GM18861 (cell line): ENCODE measurements at regions not wholly inside any gene's neighbourhood (a gene's known extent, or its start where the extent isn't known, plus 50 kb on each side); places are given as distances from the start of the nearest gene placed in this dataset.
"Not testable (repeated sequence)": the region's sequence is repeated elsewhere in the genome, so short reads cannot be mapped to it uniquely, and the experiment has no call there.

Experiments
- ATAC-seq: cut with Tn5 transposase; IDR thresholded peaks from one replicate; pipeline ENCODE4 v1.9.1; 2021; ENCODE audit not compliant: unreplicated experiment

DNA sequence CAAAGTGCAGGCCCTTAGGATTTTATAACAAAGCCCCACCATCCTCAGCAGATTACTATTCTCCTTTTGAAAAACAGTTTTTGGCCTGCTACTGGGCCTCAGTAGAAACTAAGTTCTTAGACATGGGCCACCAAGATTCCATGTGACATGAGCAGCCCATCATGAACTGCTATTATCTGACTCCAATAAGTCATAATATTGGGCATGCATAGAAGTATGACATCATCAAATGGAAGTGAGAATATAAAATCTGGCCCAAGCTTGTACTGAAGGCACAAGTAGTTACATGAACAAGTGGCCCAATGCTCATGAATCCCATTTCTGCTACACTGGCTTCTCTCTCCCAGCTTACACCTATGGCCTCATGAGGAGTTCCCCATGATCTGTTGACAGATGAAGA lies 404.8 kb downstream of the EPHA5 start:
- ATAC-seq, result no peak

GRCh38 chr4:65259296-65259695 lies 411.0 kb downstream of the EPHA5 start:
- ATAC-seq, result no peak

GRCh38 chr4:65250916-65251315 lies 419.4 kb downstream of the EPHA5 start:
- ATAC-seq, result no peak

DNA sequence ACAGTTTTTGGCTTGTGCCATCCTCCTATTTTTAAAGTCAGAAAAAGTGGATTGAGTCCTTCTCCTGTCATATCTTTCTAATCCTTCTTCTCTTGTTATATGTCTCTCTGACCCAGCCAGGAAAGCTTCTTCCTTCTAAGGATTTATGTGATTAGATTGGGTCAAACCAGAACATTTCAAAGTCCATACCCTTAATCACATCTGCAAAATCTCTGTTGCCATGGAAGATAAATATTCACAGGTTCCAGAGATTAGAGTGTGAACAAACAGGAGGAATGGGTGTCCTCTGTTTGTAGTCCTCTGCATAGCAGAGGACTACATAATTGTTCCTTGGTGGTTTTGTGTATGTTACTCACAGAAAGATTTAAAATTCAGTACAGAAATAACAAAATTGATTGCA lies 421.2 kb downstream of the EPHA5 start:
- ATAC-seq, result no peak

DNA sequence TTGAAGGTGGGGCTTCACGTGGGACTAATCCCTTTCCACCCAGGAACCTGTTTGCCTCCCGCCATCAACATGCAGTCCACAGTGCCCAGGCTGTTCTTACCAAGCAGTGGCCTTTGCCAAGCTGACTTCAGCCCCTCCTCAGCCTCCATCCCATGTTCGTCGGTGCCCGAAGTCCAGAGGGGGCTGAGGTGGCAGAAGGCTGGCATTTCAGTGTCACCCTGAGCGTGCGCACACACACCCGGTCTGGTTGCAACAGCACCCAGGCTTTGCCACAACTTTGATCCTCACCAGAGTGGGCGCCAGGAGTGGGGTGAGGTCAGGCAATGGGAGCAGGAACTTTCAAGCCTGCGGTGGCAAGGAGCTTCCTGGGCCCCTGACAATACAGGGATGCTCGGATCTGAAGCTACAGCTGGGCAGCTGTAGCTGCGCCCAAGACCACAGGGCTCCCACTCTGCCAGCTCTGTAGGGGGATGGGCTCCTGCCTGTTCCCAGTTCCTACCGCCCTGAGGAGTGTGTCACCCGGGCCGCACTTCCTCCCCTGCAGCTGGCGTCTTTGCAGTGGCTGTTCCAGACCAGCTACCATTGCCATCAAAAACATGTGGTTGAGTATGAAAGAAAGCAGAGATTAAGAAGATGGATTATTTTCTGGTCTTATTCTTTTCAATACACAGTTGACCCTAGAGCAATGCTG lies 428.0 kb downstream of the EPHA5 start:
- ATAC-seq, result no peak

- no peak for ATAC-seq
These were observed 428.9 kb downstream of the EPHA5 start for GRCh38 chr4:65241257-65241997.

DNA sequence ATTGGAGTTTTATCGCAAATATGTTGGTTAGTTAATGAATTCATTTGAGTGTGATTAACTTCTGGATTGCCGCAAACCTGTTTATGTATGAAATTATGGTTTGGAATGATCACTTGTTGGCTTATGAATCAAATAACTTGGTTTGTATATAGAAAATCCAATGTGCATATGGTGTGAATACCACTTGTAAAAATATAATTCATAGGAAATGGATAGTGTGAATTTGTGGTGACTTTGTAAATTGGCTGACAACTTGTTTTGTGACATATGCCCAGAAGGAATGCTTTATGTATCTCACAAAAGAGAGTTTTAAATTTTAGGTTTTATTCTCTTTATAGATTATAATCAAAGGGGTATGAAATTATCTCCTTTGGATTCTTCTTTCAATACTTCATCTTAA lies 436.2 kb downstream of the EPHA5 start:
- no peak for ATAC-seq

- no peak for ATAC-seq
These were observed 442.7 kb downstream of the EPHA5 start for GRCh38 chr4:65227628-65228027.

DNA sequence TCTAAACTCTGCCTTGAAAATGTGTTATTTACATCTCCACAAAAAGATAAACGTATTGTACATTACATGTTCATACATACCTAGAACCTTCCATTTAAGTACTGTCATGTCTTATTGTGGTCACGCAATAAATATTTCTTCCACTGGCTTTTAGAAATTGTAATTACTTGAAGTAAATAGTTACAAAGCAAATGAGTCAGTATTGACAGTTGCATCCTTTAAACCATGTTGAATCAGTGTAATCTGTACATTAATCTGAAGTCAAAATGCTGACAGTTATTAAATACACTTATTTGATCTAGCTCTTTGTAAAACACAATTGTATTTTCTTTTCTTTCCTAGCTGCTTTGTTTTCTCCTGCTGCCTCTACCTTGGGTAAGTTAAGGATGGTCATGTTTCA lies 446.7 kb downstream of the EPHA5 start:
- ATAC-seq, result no peak

- ATAC-seq, result not testable (repeated sequence)
These were observed 447.2 kb downstream of the EPHA5 start for GRCh38 chr4:65223074-65223473.

GRCh38 chr4:65217179-65217578 lies 453.1 kb downstream of the EPHA5 start:
- no peak for ATAC-seq

- ATAC-seq, result no peak
These were observed 467.4 kb downstream of the EPHA5 start for GRCh38 chr4:65202853-65203236.

- no peak for ATAC-seq
These were observed 468.0 kb downstream of the EPHA5 start for GRCh38 chr4:65202165-65202852.

- ATAC-seq, result no peak
These were observed 474.6 kb downstream of the EPHA5 start for GRCh38 chr4:65195666-65196065.

GRCh38 chr4:65195002-65195401 lies 475.3 kb downstream of the EPHA5 start:
- no peak for ATAC-seq

DNA sequence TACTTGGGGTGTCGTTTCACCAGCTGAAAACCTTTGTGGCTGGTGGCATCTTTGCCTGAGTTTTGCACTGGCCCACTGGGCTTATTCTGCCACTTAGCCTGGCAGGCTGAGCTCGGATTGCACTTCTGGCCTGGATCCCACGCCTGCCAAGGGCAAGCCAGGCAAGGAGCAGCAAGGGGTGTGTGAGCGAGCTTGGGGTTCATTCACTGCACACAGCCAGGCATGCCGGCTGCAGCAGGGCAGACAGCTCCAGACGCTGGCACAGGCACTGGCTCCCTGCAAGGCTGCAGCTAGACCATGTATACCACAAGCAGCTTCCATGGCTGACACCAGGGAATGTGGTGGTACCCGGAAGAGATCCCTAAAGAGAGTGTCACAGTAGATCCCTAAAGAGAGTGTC lies 476.3 kb downstream of the EPHA5 start:
- no peak for ATAC-seq

- ATAC-seq, result no peak
These were observed 479.5 kb downstream of the EPHA5 start for GRCh38 chr4:65190780-65191179.

GRCh38 chr4:65175585-65175984 lies 494.7 kb downstream of the EPHA5 start:
- no peak for ATAC-seq

DNA sequence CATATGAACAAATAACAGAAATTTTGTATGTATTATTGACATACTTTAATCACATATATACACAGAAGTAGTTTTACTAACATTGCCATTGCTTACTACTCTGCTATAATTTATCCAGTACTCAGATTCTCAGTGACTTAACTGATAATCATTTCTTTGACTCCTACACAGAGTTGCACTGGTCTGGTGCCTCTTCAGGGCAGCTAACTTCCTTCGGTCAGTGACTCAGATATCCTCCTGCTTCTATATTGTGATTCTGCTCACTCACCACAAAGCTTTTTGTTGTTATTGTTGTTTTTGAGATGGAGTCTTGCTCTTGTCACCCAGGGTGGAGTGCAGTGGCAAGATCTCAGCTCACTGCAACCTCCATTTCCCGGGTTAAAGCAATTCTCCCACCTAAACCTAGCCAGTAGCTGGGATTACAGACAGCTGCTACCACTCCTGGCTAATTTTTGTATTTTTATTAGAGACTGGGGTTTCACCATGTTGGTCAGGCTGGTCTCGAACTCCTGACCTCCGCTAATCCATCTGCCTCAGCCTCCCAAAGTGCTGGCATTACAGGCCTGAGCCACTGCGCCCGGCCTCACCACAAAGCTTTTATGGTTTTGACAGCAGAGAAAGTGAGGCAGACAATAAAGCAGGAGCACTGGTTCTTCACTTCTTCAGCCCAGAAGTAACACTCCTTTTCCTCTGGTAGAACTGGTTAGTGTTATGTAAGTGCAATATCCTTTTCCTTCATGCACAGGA lies 499.3 kb downstream of the EPHA5 start:
- no peak for ATAC-seq

DNA sequence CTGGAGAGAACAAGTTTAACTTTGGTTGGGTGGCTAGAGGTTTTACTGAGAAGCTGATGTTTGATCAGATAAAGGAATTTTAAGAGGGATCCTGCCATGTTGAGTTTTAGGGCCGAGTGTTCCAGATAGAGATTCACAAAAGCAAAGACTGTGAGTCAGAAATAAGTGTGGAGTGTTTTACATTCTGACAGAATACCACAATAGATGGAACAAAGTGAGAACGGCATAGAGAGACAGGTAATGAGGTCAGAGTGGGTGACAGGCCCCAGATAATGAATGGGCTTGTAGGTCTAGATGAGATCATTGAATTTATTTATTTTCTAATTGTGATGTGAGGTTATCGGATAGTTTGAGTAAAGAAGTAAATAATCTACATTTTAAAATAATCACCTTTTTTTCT lies 502.6 kb downstream of the EPHA5 start:
- ATAC-seq, result no peak

DNA sequence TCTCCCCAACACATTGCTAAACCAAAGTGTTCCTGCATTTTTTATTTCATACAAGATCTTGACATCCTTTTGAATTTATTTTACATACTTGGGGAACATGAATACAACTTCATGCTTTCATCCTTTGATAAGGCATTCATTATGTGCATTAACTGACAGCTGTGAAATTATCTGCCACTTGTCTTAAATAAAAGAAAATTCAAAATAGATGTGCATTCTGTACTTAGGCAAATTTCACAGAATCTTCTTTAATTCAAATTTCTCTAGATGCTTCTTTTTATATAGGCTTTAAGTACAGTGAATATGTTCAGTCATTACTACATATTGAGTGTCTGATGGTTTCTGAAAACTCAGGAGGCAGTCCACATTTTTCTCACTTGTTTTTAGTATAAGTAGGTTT lies 518.1 kb downstream of the EPHA5 start:
- ATAC-seq, result no peak
